Psoas muscle (tissue), 7 donors: ENCODE measurements at regions not wholly inside any gene's neighbourhood (a gene's known extent, or its start where the extent isn't known, plus 50 kb on each side); places are given as distances from the start of the nearest gene placed in this dataset.

Source experiments
- ATAC-seq, 4 donors: fragments of 200-7000 bp; cut with Tn5 transposase; one replicate each; pipeline ENCODE4 v1.9.1; 2020; ENCODE audit warnings: moderate library complexity in 3 of 4, mild to moderate bottlenecking in 2 of 4
- DNase-seq, 2 donors: peaks; one replicate each; pipeline ENCODE4 v3.0.0-alpha.2; 2020
- H3K27ac ChIP-seq: fragments of 200-600 bp; one replicate; pipeline ENCODE4 v1.8.0; 2022
- H3K27me3 ChIP-seq, 3 donors: fragments of 200-600 bp in 1 of 3; one replicate each; pipeline versions ENCODE4 v1.6.1 to v1.8.0; 2013 to 2022; ENCODE audit warnings: low read length in 2 of 3, mild to moderate bottlenecking in 2 of 3, moderate library complexity in 1 of 3; ENCODE audit not compliant: insufficient read depth in 3 of 3
- H3K36me3 ChIP-seq, 2 donors: fragments of 200-600 bp in 1 of 2; one replicate each; pipeline versions ENCODE4 v1.6.1 to v1.8.0; 2013 to 2022; ENCODE audit warnings: low read depth in 1 of 2, mild to moderate bottlenecking in 1 of 2, moderate library complexity in 1 of 2; ENCODE audit not compliant: insufficient read depth in 1 of 2
- H3K4me1 ChIP-seq: fragments of 200-600 bp; one replicate; pipeline ENCODE4 v1.8.0; 2022
- H3K4me3 ChIP-seq: fragments of 200-600 bp; one replicate; pipeline ENCODE4 v1.8.0; 2022; ENCODE audit warnings: mild to moderate bottlenecking
- H3K9me3 ChIP-seq: fragments of 200-600 bp; one replicate; pipeline ENCODE4 v1.8.0; 2022
- WGBS, 3 donors: extraction: QIAGEN DNeasy Blood & Tissue Kit; methylation state at CpG; one replicate each; pipeline versions ENCODE4 v1.1.6 to v1.1.7; 2013; 5-methylcytosine and 5-hydroxymethylcytosine counted together
- intact Hi-C, 2 donors: fragments of 100-400 bp; cut with DNase I; formaldehyde crosslinking; loops; one replicate each; pipeline versions ENCODE4 v1.11.0 to v1.14.2; 2022
- TF ChIP-seq, protein P1 (sequence below): fragments of 200-600 bp; IDR thresholded peaks from one replicate; pipeline ENCODE4 v1.8.0; 2022; ENCODE audit warnings: antibody characterized with exemption
- donor health status: healthy with polysubstance abuse.
- donor health status: DM: no; HTN: no; CAD: no; lungs with moderate emphysema.
- donor health status: Bipolar disorder and iron deficiency.
- donor health status: healthy.
- donor health status: DM: yes; HTN: yes; CAD: no.
- donor health status: DM: no; HTN: no; CAD: no.
- donor health status: DM: yes; HTN: yes; CAD: no.

DNA sequence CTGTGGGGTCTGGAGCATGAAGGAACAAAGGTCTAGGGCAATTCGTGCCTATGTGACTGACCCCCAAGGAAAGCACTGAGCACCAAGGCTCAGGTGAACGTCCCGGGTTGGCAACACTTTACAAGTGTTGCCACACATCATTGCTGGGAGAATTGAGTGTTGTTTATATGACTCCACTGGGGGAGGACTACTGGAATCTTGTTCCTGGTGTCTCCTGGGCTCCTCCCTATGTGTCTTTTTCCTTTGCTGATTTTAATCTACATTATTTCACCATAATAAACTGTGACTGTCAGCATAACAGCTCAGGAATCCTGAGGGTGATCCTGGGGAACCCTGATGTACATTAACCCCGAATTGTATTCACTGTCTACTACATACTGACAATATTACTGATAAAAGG is 207.7 kb upstream of the BMP2 start:
- Histone ChIP-seq H3K4me1 (no peaks in the 10 kb centered on the region), H3K9me3 (no peaks in the 10 kb centered on the region), H3K27ac (no peak overlapping the region), H3K27me3 (no peaks in the 10 kb centered on the region), H3K4me3 (no peak overlapping the region), H3K36me3 (no peaks in the 10 kb centered on the region)
- WGBS, 3 donors, result 75 to 79% (median 77%) methylated on average over 4 of the region's 4 CpGs
- intact Hi-C loops, result no loop called here
- ATAC-seq (no peak), DNase-seq (no peak)
- TF ChIP-seq, protein P1, sequence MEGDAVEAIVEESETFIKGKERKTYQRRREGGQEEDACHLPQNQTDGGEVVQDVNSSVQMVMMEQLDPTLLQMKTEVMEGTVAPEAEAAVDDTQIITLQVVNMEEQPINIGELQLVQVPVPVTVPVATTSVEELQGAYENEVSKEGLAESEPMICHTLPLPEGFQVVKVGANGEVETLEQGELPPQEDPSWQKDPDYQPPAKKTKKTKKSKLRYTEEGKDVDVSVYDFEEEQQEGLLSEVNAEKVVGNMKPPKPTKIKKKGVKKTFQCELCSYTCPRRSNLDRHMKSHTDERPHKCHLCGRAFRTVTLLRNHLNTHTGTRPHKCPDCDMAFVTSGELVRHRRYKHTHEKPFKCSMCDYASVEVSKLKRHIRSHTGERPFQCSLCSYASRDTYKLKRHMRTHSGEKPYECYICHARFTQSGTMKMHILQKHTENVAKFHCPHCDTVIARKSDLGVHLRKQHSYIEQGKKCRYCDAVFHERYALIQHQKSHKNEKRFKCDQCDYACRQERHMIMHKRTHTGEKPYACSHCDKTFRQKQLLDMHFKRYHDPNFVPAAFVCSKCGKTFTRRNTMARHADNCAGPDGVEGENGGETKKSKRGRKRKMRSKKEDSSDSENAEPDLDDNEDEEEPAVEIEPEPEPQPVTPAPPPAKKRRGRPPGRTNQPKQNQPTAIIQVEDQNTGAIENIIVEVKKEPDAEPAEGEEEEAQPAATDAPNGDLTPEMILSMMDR, result no peak

DNA sequence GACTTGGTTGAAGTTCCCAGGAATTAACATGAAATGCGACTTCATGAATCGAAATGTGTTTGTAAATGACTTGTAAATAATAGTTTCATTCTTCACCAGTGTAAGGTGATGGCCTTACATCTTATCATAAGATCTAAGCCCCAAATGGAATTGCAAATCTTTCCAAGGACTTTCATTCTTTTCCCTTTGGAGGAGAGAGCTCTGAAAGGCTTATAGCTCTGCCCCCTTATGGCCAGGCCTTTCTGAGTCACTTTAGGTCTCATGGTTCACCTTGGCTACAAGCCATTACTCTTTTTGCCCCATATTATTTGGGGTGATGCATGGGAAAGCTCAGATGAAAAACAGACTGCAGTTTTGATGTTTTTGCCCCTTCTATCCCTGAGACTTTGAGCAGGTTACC is 209.1 kb upstream of the BMP2 start:
- Histone ChIP-seq H3K36me3 (no peaks in the 10 kb centered on the region), H3K27me3 (no peaks in the 10 kb centered on the region), H3K4me3 (no peak overlapping the region), H3K4me1 (no peaks in the 10 kb centered on the region), H3K27ac (no peak overlapping the region), H3K9me3 (no peaks in the 10 kb centered on the region)
- TF ChIP-seq, protein P1, result no peak
- WGBS, 3 donors, result 83 to 89% (median 85%) methylated on average over 2 of the region's 2 CpGs
- ATAC-seq (no peak), DNase-seq (no peak)
- intact Hi-C loops, result no loop called here

DNA sequence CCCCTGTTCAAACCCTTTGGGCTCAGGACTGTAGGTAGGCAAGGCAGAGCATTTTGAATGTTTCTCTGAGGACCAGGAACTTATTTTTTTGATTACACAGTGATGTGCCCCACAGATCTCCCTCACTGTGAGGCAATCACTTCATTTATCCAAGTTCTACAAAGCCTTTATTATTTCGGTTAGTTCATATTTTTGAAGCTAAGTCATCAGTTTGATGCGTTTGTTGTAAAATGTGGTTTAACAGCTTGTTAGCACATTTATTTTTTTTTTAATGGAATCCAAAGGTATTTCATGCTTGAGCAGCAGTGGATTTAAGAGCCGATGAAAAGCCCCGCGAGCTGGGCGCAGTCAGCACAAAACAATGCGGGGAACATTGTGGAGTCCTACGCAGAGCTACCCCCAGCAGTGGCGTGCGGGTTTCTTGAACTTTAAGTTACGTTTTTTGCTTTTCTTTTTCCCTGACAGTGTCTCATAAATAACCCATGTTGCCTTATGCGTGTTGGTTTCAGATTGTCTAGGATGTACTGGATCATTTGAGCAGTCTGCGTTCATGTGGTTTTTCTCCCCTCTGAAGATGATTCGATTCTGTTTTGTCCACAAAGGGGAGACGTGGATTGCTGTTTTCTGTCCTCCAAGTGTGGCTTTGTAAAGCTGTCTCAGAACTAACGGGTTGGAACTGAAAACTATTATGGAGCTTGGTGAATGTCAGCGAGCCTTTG is 233.6 kb upstream of the BMP2 start:
- 24 to 48% (median 24%) methylated on average over 17 of the region's 17 CpGs for WGBS, 3 donors
- Histone ChIP-seq H3K27me3 (no peaks in the 10 kb centered on the region), H3K9me3 (no peaks in the 10 kb centered on the region), H3K4me3 (no peak overlapping the region), H3K4me1 (no peaks in the 10 kb centered on the region), H3K36me3 (no peaks in the 10 kb centered on the region), H3K27ac (no peak overlapping the region)
- no peak for ATAC-seq
- no peak for DNase-seq
- intact Hi-C loops, result no loop called here
- TF ChIP-seq, protein P1, result no peak

DNA sequence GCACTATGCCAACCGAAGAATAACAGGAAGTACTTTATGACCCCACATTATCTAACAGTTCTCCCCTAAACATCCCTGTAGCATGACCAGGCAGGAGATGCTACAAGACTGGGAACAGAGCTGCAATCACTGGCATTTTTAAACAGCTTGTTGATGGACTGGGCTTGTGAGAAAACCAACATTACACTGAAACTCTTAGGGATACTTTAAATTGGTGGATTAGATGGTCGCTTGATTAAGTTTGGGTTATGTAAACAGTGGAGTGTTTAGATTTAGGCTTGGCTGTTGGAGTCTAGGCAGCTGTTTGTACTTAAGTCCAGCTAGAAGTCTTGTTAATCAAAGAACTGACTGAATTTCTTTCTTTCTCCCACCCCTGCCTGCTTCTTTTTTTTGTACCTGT is 234.1 kb upstream of the BMP2 start:
- Histone ChIP-seq H3K4me1 (no peaks in the 10 kb centered on the region), H3K9me3 (no peaks in the 10 kb centered on the region), H3K27me3 (no peaks in the 10 kb centered on the region), H3K36me3 (no peaks in the 10 kb centered on the region), H3K4me3 (no peak overlapping the region), H3K27ac (no peak overlapping the region)
- TF ChIP-seq, protein P1, result no peak
- ATAC-seq, result no peak
- intact Hi-C loops, result no loop called here
- no peak for DNase-seq
- 27 to 33% (median 28%) methylated on average over 2 of the region's 2 CpGs for WGBS, 3 donors

DNA sequence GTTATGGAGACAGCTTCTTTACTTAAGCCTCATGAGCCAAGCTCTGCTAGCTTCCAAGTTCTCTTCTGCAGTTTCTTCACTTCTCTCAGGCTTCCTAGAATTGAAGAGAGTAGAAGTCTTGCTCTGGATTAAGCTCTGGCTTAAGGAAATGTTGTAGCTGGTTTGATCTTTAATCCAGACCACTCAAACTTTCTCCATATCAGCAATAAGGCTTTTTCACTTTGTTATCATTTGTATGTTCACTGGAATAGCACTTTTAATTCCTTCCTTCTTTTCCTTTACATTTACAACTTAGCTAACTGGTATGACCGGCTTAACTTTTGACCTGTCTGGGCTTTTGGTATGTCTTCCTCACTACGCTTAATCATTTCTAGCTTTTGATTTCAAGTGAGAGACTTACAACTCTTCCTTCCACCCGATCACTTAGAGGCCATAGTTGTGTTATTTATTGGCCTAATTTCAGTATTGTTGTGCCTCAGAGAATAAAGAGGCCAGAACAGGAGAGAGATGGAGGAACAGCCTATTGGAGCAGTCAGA is 236.6 kb upstream of the BMP2 start:
- TF ChIP-seq, protein P1, result no peak
- no peak overlapping the region for H3K4me3 ChIP-seq
- no peak overlapping the region for H3K27ac ChIP-seq
- no peaks in the 10 kb centered on the region for H3K9me3 ChIP-seq
- intact Hi-C loops, result no loop called here
- ATAC-seq (no peak), DNase-seq (no peak)
- H3K4me1 ChIP-seq, result no peaks in the 10 kb centered on the region
- WGBS, 3 donors, result 78 to 84% (median 79%) methylated on average over 3 of the region's 3 CpGs
- no peaks in the 10 kb centered on the region for H3K36me3 ChIP-seq
- H3K27me3 ChIP-seq, result no peaks in the 10 kb centered on the region
